GM20431 (cell line): ENCODE measurements at regions not wholly inside any gene's neighbourhood (a gene's known extent, or its start where the extent isn't known, plus 50 kb on each side); places are given as distances from the start of the nearest gene placed in this dataset.

ENCODE experiments used
- in situ Hi-C: fragments of 300-500 bp; cut with MseI, MboI; formaldehyde crosslinking; loops from one replicate; pipeline ENCODE4 v1.15.0; 2020; ENCODE audit warnings: low sequenced_read_pairs; ENCODE audit not compliant: unreplicated experiment

DNA sequence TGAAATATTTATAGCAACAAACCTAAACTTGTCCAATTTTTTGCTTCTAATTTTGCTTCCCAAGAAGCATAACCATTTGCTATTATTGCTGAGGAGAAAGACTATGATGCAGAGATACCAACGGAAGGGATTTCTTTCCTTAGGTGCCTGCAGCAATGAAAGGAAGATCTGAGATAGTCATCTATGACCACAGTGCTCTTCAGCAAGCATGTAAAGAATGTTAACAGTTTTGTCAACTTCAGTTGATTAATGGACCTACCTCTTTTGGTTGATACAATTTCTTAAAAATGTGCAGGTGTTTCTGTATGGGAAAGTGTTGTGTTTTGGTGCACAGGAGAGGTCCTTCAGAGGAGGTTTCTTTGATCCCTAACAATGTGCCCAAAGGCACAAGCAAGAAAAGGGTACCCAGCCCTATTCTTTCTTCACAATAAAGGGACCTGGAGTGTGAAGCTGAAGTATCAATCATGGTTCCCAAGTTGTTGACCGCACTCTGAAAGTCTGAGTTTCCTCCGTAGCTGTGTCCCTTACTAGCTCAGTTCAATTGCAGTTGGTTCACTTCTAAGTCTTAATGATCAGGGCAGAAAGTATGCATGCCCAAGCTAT lies 307.7 kb upstream of the KCNH8 start:
- in situ Hi-C loops, result no loop called here

DNA sequence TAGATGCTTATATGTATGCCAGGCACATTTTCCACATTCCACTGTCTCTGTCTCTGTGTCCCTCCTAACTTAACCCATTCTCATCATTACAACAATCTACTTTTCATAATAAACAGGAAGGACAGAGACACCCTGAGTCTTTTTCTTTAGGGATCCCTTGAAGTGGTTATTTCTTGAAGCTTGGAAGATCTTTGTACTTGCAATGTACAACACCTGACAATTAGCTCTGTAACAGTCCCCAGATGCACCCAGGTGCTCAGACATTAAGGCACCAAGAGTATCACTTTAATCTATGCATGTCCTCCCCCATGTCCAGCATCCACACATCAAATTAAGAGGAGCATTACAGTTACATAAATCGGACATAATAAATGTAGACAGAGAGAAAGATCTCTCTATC lies 309.6 kb upstream of the KCNH8 start:
- in situ Hi-C loops, result no loop called here

GRCh38 chr3:18837137-18837755 lies 311.1 kb upstream of the KCNH8 start:
- in situ Hi-C loops, result no loop called here

GRCh38 chr3:18835021-18835420 lies 313.3 kb upstream of the KCNH8 start:
- in situ Hi-C loops, result no loop called here

- in situ Hi-C loops, result no loop called here
These were observed 318.2 kb upstream of the KCNH8 start for GRCh38 chr3:18830087-18830486.

- in situ Hi-C loops, result no loop called here
These were observed 319.7 kb upstream of the KCNH8 start for GRCh38 chr3:18828637-18829036.

DNA sequence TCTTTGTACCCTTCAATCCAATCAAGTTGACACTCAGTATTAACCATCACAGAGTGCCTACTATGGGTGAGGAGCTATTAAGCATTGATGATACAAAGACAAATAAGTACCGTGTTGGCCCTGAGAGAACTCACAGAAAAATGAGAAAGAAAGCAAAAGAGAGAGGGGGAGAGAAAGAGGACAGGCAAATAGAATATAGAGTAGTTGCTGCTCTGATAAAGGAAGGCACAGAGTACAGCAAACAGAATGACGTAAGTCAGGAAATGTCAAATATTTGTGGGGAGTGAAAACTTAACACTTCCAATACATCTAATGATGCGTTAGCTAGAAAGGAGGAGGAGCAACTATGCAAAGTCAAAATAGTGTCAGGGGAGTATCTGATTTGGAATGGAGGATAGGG lies 320.6 kb upstream of the KCNH8 start:
- in situ Hi-C loops, result no loop called here

DNA sequence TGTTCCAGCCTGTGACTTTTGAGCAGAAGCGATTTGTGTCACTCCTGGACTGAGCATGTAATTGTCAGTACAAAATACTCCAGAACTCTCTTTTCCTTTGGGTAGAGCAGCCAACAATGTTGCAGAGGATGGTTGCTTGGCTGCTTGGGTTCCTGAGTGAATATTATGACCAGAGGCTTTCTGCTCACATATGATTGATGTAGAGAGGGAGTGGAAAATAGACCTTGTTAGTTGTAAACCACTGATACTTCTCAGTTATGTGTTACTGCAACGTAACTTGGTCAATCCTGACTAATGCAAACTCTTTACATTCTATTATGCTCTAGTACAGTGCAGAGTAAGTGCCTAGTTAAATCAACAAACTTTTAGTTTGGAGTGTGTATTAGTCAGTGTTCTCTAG lies 322.6 kb upstream of the KCNH8 start:
- in situ Hi-C loops, result no loop called here

GRCh38 chr3:18813300-18813699 lies 335.0 kb upstream of the KCNH8 start:
- in situ Hi-C loops, result no loop called here

- in situ Hi-C loops, result no loop called here
These were observed 336.0 kb upstream of the KCNH8 start for GRCh38 chr3:18812316-18812715.

DNA sequence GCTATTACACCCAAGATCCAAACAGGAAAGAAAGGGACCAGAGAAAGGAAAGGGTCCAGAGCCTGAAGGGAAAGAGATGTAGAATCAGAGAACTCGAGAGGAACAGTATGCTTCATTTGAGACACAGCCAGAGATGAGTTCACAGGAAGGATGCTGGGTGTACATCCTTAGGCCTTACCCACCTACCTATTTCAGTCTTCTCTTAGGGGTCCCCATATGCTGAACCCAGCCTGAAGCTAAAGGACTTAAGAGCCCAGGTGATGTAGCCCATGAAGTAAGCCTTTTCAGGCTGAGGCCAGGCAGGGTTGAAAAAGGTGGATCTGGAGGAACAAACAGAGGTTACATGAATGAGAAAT lies 338.0 kb upstream of the KCNH8 start:
- in situ Hi-C loops, result no loop called here

- in situ Hi-C loops, result no loop called here
These were observed 338.5 kb upstream of the KCNH8 start for GRCh38 chr3:18809640-18810305.

- in situ Hi-C loops, result no loop called here
These were observed 339.9 kb upstream of the KCNH8 start for GRCh38 chr3:18808429-18808828.

DNA sequence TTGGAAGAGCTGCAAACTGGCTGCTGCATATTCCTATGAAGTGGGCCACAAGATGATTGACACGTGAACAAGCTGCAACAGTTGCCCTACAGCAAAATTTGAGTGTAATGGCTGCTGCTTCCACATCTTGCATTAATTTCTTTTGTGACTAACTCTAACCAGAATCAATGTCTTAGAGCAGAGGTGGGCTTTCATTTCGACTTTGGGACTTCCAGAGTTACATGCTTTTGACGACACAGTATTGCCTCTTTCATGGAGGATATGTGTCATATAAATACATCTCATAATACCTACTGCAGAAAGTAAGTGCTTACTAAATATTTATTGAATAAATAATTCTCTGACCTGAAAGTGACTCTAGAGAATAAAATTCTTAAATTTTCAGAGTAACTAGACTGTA lies 340.7 kb upstream of the KCNH8 start:
- in situ Hi-C loops, result no loop called here

GRCh38 chr3:18806633-18807032 lies 341.7 kb upstream of the KCNH8 start:
- in situ Hi-C loops, result no loop called here

GRCh38 chr3:18797378-18797777 lies 350.9 kb upstream of the KCNH8 start:
- in situ Hi-C loops, result no loop called here

DNA sequence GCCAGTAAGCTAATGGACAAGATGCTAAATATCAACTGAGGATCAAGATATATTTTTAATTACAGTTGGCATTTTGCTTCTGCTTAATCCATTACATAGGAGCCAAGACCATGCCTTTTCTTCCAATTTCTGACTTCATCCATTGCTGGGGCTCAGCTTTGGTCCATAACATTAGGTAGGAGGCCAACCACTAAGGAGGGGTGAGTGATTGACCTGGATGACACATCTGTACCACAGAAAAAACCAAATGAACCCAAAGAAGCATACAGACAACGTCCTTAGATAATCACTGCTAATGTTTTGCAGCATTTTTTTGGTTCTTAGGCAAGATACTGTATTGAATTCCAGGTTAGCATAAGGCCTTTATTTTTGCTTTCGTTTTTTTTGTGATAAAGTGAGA lies 353.2 kb upstream of the KCNH8 start:
- in situ Hi-C loops, result no loop called here

DNA sequence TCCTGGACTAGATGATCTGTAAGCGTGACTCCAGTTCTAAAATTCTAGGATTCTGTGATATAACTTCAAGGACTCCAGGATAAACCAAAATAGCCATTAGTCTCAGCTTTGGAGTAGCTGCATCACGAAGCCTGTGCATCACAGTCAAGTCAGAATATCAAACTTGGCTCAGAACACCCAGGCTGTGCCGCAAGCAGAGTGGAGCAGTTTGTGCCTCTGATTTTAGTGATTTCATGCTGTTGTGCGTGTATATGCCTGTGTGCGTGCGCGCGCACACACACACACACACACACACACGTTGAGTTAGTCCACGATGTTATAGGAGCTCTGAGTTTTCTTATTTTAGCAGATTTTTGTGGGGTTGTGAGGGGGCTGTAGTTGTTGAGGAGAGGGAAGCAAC lies 356.6 kb upstream of the KCNH8 start:
- in situ Hi-C loops, result no loop called here

GRCh38 chr3:18791182-18791581 lies 357.1 kb upstream of the KCNH8 start:
- in situ Hi-C loops, result no loop called here

DNA sequence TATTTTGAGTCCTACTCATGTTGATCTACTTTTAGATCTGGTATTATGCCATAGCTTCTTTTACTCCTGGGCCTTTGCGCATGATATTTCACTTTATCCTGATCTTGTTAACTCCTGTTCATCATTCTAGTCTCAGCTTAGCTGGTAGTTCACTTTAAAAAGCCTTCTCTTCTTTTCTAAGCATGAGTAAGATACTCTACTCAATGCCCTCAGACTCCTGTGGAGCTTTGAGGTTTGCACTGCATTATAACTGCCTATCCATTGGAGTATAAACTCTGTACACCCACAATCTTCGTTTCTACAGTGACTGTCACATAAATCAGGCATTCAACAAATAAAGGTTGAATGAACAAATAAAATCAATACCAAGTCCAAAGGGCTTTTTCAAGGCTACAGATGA lies 357.9 kb upstream of the KCNH8 start:
- in situ Hi-C loops, result no loop called here

- in situ Hi-C loops, result no loop called here
These were observed 358.6 kb upstream of the KCNH8 start for GRCh38 chr3:18789734-18790133.

DNA sequence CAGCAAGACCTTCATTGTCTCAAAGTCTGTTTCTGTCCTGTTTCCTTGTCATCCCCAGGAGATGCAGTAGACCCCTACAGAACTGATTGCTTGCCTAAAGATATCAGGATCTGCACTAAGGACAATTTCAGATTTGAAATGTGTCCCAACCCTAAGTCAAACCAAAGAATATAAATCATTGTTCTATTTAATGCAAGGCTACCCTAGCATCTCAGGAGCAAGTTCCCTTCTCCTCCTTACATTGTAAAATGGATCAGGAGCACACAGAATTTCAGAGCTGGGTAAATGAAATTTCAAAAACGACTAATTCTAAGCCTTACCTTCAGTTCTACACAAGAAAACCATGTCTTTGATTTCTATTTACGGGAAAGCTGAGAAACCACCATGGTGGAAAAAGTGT lies 360.9 kb upstream of the KCNH8 start:
- in situ Hi-C loops, result no loop called here
